Gastrocnemius medialis (tissue), 4 donors: ENCODE measurements at regions not wholly inside any gene's neighbourhood (a gene's known extent, or its start where the extent isn't known, plus 50 kb on each side); places are given as distances from the start of the nearest gene placed in this dataset.

Source experiments
- POLR2A ChIP-seq, 2 donors: fragments of 450-650 bp; IDR thresholded peaks; one replicate each; pipeline ENCODE4 v1.6.1; 2017; ENCODE audit warnings: antibody characterized with exemption in 2 of 2, mild to moderate bottlenecking in 2 of 2, moderate library complexity in 2 of 2
- TF ChIP-seq, protein P1 (sequence below), 5 experiments: fragments of 450-650 bp in 3 of 5; fragments of 200-600 bp in 2 of 5; sonication (generic) in 2 of 5; IDR thresholded peaks in 4 of 5; conservative IDR thresholded peaks in 1 of 5; 1 replicate in 4 of 5; 2 replicates in 1 of 5; pipeline ENCODE4 v1.5.1; 2016 to 2019; ENCODE audit warnings: antibody characterized with exemption in 5 of 5, mild to moderate bottlenecking in 3 of 5, moderate library complexity in 3 of 5

DNA sequence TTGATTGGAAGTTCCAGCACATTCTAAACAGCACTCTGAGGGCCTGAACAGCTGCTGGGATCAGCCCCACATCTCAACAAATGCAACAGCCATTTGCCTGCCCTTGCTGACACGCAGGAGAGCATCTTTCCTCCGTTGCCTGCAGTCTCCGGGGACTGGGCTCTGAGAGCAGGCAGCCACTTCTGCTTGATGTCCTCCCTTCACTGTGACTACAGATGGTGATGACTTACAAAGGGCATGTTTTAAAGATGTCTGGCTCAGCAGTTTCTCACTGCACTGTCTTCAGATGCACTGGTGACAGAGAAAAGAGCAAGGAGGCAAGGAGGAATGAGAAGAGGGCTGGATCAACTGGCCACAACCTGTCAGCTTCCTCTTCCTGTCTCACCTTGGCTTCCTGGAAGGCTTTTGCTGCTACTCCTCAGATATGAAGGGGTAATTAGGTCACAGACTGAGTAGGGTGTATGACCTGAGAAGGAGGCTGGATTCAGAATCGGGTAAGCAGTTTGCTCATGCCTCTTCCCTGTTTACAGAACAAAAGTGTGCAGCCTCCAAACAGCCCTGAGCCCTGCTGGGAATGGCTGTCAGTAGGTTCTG, 143.5 kb upstream of the GHITM start:
- TF ChIP-seq, protein P1, sequence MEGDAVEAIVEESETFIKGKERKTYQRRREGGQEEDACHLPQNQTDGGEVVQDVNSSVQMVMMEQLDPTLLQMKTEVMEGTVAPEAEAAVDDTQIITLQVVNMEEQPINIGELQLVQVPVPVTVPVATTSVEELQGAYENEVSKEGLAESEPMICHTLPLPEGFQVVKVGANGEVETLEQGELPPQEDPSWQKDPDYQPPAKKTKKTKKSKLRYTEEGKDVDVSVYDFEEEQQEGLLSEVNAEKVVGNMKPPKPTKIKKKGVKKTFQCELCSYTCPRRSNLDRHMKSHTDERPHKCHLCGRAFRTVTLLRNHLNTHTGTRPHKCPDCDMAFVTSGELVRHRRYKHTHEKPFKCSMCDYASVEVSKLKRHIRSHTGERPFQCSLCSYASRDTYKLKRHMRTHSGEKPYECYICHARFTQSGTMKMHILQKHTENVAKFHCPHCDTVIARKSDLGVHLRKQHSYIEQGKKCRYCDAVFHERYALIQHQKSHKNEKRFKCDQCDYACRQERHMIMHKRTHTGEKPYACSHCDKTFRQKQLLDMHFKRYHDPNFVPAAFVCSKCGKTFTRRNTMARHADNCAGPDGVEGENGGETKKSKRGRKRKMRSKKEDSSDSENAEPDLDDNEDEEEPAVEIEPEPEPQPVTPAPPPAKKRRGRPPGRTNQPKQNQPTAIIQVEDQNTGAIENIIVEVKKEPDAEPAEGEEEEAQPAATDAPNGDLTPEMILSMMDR (IDR thresholded peaks at IDR 0.05 in 4 of 5, conservative IDR thresholded peaks at IDR 0.05 in 1 of 5), result no peak
- no peak for TF ChIP-seq POLR2A (IDR thresholded peaks at IDR 0.05)
